HK-2 (cell line): ENCODE measurements at regions not wholly inside any gene's neighbourhood (a gene's known extent, or its start where the extent isn't known, plus 50 kb on each side); places are given as distances from the start of the nearest gene placed in this dataset.
"Not testable (repeated sequence)": the region's sequence is repeated elsewhere in the genome, so short reads cannot be mapped to it uniquely, and the experiment has no call there.

Experiments used
- DNase-seq: peaks from one replicate; pipeline ENCODE4 v3.0.0-alpha.2; 2018; ENCODE audit not compliant: unreplicated experiment

DNA sequence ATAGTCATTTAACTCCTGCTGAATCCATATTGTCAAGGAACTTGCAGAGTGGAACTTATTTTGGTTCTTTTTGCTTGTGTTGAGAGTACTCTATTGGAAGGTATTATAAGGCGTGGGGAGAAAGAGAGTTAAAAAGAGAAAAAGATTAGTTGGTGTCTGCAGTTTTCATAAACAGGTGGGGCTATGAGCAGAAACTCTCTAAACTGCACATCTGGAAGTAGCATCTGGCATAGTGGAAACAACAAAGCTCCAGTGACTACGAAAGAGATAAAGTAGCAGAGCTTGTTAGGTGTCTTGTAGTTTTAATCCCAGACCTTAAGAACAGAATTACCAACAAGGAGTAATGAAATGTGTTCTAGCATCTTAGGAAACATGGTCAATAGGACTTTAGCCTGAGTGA is 148.8 kb upstream of the SGO1 start:
- no peak for DNase-seq

DNA sequence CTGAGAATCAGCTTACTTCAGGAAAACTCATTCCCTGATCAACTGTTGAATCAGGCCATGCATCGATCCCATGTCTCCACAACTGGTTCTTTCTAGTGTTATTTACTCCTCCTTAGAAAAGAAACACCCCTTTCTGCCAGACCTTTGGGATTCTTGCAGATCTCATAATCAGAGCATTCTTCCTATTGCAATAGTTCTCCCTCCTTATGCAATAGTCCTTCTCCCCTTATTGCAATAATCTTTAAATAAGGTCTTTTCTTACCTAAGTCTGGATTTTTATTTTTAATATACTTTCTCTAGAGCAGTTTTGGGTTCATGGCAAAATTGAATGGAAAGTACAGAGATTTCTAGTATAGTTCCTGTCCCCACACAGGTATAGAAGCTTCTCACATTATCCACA is 141.9 kb upstream of the SGO1 start:
- no peak for DNase-seq

DNA sequence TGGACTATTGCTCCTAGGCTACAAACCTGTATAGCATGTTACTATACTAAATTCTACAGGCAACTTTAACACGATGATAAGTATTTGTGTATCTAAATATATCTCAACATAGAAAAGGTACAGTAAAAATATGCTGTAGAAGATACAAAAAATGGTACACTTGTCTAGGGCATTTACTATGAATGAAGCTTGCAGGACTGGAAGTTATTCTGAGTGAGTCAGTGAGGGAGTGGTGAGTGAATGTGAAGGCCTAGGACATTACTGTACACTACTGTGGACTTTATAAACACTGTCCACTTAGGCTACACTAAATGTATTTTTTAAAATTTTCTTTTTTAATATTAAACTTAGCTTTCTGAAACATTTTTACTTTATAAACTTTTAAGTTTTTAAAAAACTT is 140.5 kb upstream of the SGO1 start:
- no peak for DNase-seq

DNA sequence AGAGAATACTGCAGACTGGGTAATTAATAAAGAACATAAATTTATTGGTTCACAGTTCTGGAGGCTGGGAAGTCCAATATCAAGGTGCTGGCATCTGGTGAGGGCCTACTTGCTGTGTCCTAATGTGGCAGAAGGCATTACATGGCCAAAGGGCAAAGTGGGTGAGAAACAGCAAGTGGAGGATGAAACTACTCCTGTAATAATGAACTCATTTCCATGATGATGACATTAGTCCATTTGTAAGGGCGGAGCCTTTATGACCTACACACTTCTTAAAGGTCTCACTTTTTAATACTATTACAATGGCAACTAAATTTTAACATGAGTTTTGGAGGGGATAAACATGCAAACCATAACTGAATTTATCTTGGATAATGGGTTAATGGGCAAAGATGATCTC is 139.6 kb upstream of the SGO1 start:
- DNase-seq, result no peak

DNA sequence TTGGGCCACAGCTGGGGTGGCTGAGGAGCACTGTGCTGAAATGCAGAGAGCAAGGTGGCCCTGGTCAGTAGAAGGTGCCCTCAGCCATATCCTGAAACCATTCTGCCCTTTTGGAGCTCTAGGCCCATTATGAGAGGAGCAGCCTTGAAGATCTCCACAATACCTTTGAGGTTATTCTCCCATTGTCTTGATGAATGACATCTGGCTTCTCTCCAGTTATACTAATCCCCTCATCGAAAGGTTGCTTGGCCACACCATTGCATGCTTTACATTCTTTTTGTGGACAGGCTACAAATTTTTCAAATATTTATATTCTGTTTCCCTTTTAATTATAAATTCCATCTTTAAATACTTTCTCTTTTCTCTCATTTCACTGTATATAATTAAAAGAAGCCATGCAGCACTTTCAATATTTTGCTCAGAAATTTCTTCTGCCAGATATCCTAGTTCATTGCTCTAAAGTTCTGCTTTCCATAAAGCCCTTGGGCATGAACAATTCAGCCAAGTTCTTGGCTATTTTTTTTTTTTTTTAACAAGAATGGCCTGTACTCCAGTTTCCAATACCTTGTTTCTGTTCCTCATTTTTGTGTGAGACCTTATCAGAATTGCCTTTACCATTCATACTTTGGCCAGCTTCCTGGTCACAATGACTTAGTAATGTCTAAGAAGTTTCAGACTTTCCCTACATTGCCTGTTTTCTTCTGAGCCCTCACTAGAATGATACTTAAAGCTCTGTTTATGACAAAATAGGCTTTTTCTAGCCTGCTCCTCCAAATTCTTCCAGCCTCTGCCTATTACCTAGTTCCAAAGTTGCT is 138.9 kb upstream of the SGO1 start:
- DNase-seq, result no peak

DNA sequence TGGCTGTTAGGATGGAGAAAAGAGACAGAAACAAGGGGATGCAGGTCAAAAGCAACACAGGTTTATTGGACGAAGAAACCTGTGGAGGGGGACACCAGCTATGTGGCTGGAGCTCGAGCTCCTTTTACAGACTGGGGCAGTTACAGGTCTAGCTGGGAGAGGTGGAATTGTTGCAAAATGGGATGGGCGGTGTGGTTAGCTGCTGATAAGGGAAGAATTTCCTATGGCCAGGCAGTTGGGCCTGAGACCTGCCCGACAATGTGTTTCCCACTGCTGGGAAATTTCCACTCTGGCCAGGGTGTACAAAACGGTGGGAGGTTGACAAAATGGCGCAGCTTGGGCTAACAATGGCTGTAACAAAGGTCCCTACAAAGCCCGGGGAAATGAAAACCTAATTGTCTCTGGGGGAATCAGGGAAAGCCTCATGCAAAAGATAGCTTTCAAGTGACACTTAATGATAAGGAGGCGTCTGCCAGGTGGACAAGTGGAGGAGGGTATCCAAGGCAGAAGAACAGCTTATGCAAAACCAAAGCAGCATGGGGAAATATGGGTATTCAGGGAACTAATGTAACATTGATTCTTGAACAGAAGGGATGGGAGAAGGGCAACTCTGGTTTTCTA is 137.4 kb upstream of the SGO1 start:
- DNase-seq, result no peak

DNA sequence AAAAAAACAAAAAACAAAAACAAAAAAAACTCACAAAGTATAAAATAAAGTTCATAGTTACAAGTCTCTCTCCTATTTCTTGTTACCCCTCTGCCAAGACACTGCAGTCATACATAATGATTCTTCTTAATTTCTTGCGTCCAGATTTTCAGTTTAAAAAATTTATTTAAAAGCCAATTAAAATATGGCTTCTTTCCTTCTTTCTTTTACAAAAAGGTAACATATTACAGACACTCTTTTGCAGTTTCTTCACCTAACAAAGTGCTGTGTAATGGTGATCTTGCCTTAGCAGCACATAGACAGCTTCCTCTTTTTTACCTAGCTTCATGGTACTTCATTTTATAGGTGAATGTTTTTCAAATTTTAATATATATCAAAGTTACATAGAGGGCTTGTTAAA is 136.1 kb upstream of the SGO1 start:
- DNase-seq, result no peak

DNA sequence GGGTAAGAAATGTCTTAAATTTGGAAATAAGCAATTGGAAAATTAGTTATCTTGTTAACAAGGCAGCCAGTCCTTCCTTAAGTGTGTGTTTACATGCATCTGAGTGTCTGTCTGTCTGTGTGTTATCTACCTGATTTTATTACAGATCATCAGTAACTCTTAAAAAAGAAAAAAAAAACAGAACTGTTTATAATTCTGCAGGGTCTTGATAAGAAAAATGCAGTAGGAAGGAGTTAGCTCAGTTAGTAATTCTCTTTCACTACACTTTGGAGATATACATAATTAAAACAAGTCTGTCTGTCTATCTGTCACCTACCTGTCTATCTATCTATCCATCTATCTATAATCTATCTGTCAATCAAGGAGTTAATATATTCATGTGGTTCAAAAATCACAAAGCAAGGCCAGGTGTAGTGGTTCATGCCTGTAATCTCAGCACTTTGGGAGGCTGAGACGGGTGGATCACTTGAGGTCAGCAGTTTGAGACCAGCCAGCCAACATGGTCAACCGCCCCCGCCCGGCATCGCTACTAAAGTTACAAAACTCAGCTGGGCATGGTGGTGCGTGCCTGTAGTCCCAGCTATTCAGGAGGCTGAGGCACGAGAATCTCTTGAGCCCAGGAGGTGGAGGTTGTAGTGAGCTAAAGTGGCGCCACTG is 135.5 kb upstream of the SGO1 start:
- no peak for DNase-seq

DNA sequence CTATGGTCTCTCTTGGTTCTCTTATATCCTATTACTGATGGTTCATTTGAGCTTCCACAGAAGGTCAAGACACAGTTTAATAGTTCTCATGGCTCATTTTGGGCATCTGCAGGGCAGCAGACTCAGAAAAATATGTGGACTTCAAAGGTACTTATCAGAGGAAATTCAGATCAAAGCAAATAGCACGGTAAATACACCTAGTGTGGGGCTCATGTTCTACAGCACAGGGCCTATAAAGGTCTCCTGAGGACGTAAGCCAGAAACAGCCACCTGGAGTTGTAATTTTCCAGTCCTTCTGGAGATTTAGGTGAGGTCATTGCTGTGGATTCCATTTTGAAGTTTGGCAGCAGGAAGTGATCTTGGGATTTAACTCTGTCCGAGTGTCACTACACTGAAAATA is 134.5 kb upstream of the SGO1 start:
- no peak for DNase-seq

DNA sequence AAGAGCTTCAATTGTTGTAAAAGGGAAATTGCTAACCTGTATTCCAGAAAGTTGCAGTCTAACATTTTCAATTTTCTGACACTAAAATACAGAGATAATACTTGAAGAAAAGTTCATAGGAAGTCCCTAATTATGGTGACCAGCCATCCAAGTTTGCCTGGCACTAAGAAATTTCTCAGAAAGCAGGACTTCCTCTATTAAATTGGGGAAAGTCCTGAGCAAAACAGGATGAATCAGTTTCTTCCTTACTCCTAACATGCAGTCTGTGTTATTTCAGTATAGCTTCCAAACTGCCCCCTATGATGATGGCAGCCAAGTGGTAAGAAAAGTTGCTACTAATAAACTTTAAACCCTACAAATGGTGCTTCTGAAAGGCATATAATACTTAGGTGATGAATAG is 133.5 kb upstream of the SGO1 start:
- no peak for DNase-seq

DNA sequence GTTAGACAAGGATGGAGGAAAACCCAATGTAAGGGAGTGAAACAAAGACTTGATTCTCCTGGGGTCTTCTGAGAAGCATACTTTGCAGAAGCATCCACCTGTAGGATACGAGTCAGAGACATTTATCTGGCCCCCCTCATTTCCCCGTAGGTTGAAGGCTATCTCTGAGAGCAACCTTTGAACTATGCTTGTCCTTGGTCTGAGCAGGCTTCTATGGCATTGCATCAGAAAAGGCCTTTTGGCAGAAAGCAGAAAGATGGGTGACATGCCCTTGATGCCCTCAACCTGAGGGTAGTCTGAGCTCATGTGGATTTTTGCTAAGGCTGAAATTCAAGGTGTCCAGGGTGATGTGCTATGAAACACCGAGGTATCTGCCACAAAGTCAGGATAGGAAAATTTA is 131.6 kb upstream of the SGO1 start:
- DNase-seq, result no peak

DNA sequence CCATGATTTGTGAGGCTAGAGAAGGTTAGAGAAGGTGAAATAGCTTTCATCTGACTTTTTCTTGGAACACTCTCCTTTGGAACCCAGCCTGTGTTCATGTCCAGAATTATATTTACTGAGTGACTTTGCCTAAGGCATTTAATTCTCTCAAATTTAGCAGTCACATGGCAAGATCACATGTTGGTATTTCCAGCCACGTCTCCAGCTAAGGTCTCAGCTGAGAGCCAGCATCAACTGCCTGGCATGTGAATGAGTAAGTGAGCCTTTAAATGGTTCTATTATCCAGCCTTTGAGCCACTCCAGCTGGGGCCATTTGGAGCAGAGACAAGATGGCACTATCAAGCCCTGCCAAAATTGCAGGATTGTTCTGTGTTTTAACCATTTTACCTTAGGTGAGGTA is 130.2 kb upstream of the SGO1 start:
- no peak for DNase-seq

DNA sequence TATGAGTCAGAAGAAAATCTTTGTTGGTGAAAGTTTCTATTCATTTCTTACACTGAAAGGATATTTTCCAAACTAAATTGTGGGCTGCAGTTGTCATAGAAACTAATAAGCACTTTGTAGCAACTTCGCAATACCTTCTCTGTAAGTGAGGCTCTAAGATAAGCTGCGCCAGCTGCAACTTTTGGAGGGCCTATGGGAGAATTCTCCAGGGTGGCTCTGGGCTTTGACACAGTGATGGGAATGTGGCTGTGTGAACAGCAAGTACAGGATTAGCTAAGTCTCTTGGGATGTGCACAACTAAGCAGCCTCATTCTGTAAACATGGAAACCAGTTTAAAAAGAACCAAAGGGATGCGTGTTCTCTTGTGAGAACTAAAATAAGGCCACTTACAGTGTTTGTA is 124.6 kb upstream of the SGO1 start:
- DNase-seq, result no peak

DNA sequence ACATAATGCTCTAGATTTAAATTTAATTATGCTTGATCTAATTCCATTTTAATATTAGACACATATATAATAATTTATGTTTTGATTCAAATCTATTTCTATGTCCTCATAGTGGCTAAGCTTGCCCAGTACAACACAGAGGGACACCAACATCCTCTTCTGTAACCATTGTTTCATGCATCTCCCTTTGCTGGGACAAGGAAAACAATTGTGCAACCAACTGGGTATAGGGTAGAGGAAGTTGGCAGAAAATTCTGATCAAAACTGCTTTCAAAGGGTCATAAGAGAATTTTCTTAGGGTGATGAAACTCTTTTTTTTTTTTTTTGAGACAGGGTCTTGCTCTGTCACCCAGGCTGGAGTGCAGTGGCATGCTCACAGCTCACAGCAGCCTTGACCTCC is 121.4 kb upstream of the SGO1 start:
- DNase-seq, result no peak

DNA sequence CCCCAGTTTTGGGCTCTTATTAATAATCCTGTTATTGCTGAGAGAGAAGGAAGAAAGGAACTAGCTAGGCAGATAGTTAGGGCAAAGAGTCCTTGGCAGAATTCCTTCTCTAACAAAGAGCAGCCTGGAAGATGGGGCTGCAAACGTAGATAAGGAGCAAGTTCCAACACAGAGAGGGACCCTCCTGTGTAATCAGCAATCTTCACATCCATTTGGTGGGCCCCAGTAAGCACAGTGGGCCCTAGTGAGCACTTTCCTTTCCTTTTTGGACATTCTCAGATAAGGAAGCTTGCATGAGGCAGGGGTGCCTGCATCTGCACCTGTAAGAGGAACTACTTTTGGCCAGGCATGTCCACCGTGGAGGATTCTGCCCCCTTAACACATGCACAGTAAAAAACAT is 119.6 kb upstream of the SGO1 start:
- DNase-seq, result no peak

DNA sequence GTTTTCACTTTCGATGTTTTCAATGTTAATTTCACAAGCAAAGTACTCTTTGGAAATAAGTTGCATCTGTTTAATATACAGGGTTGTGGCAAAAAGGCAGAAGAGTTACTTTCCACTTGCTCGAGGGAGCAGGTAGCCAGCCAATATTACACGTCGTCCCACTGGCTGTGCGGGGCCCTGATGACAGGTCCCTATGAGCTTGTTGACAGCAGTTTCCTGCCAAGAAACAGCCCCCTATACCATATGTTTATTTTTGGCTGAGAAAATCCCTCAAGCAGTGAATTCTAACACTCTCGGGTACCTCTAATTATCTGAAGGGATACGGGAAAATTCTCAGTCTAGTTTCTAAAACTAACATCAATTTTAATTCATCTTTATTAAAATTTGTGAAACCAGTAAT is 116.8 kb upstream of the SGO1 start:
- DNase-seq, result no peak

DNA sequence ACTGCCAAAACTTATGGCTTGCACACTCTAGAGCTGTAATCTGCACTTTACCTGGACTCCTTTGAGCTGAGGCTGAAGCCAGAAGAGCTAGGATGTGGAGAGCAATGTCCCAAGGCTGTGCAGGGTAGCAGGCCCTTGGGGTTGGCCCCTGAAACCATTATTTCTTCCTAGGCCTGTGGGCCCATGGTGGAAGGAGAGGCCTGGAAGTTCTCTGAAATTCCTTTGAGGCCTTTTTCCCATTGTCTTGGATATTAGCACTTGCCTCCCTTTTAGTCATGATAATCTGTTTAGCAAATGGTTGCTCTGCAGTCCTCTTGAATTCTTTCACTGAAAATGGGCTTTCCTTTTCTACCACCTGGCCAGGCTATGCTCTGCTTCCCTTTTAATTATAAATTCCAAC is 102.0 kb upstream of the SGO1 start:
- no peak for DNase-seq

DNA sequence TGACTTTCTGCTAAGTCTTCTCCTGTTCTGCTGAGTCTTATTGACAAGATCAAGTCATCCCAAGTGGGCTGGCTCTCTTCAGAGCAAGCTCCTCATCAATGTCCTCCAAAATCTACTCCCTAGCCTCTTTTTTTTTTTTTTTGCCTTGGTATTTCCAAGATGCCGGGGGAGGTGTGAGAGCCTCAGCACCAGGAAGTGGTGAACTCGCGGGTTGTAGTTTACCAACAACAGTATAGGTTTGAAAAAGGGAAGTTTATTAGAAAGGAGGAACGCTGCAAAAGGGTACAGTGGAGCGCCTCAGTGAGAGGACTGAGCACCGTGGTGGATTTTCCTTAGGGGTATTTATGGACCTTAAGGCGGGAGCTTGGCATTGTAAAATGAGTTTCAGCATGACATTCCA is 94.3 kb upstream of the SGO1 start:
- DNase-seq, result no peak

DNA sequence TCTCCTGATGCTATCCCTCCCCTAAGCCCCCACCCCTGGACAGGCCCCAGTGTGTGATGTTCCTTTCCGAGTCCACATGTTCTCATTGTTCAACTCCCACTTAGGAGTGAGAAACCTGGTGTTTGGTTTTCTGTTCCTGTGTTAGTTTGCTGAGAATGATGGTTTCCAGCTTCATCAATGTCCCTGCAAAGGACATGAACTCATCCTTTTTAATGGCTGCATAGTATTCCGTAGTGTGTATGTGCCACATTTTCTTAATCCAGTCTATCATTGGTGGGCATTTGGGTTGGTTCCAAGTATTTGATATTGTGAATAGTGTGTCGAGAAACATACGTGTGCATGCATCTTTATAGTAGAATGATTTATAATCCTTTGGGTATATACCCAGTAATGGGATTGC is 80.0 kb upstream of the SGO1 start:
- not testable (repeated sequence) for DNase-seq

DNA sequence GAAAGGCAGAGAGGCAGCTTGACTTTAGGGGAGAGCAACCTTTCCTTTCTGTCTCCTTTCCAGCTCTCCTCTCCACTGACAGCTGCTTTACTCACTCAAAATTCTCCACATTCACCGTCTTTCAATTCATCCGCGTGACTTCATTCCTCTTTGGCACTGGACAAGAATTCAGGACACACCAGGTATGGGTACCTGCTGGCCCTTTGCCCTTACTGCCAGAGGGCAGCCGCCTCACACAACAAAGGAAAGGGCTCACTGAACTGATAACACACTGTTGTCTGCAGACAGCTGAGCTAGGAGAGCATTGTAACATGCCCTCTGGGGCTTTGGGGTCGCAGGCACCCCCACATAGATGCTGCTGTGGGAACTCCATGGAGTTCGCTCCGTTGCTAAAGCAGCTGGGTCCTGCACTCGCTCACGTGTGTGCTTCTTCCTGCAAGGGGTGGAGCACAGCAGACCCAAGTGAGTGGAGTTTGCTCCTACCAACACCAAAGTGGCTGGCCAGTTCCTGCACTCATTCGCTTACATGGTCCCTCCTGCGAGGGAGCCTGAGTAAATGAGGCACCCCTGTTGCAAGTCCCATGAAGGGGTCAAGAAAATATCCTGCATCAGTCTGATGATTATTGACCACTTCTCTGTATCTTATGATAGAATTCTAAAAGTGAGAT is 79.0 kb upstream of the SGO1 start:
- no peak for DNase-seq

DNA sequence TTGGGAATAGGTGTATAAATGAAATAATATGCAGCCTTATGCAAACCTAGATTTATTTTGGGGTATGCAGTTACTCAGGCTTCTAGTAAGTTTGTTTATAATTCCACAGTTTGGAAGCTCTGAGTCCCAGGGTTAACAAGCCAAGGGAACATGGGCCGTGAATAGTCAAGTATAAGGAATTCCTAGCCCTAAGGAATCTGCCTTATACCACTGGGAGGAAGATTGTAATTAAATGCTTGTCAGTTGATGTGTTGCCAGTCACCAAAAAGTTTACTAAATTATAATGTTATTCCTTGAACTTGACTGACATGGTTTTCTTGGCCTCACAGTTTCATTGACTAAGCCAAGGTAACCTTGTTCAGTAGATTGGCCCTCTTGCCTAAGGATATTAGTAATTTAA is 72.4 kb upstream of the SGO1 start:
- DNase-seq, result no peak

DNA sequence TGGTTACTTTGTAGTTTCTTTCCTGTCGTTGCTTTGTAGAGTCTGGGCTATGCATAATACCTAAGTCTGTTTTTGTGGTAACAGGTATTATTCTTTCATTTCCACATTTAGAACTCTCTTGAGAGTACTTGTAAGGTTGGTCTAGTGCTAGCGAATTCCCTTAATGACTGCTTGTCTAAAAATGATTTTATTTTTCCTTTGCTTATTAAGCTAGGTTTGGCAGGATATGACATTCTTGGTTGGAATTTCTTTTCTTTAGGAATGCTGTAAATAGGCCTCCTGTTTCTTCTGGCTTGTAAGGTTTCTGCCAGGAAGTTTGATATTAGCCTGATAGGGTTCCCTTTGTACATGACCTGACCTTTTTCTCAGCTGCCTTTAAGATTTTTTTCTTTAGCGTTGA is 70.1 kb upstream of the SGO1 start:
- no peak for DNase-seq
